ENCODE measurements at regions not wholly inside any gene's neighbourhood (a gene's known extent, or its start where the extent isn't known, plus 50 kb on each side); places are given as distances from the start of the nearest gene placed in this dataset.

DNA sequence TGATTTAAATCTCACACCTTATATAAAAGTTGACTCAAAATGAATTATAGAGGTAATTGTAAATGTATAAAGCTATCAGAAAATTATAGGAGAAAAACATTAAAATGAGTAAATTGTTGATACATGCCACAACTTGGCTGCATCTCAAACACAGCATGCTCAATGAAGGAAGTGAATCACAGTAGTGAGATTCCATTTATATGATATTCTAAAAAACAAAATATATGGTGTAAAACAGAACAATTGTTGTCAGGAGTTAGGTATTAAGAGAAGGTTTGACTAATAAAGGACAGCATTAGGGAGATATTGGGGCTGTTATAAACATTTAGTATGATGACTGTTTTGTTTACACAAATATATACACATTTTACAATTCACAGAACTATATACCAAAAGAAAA lies 356.6 kb upstream of the CELF4 start:
- TF ChIP-seq, protein P1, sequence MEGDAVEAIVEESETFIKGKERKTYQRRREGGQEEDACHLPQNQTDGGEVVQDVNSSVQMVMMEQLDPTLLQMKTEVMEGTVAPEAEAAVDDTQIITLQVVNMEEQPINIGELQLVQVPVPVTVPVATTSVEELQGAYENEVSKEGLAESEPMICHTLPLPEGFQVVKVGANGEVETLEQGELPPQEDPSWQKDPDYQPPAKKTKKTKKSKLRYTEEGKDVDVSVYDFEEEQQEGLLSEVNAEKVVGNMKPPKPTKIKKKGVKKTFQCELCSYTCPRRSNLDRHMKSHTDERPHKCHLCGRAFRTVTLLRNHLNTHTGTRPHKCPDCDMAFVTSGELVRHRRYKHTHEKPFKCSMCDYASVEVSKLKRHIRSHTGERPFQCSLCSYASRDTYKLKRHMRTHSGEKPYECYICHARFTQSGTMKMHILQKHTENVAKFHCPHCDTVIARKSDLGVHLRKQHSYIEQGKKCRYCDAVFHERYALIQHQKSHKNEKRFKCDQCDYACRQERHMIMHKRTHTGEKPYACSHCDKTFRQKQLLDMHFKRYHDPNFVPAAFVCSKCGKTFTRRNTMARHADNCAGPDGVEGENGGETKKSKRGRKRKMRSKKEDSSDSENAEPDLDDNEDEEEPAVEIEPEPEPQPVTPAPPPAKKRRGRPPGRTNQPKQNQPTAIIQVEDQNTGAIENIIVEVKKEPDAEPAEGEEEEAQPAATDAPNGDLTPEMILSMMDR (IDR thresholded peaks at IDR 0.05): no peak
- TF ChIP-seq EZH2 (IDR thresholded peaks at IDR 0.05): no peak
